ENCODE measurements at regions not wholly inside any gene's neighbourhood (a gene's known extent, or its start where the extent isn't known, plus 50 kb on each side); places are given as distances from the start of the nearest gene placed in this dataset.

- TF ChIP-seq POLR2AphosphoS5 (IDR thresholded peaks at IDR 0.05; ENCODE audit: borderline replicate concordance, low read depth, low read length) (no peak), EZH2 (IDR thresholded peaks at IDR 0.05) (no peak), FOXP2 (optimal IDR thresholded peaks at IDR 0.05; ENCODE audit: control extremely low read depth, extremely low read length, insufficient read depth) (no peak)
Measured at GRCh38 chr20:57071954-57072583, 194.4 kb downstream of the BMP7 start.
